ENCODE measurements at regions not wholly inside any gene's neighbourhood (a gene's known extent, or its start where the extent isn't known, plus 50 kb on each side); places are given as distances from the start of the nearest gene placed in this dataset.

DNA sequence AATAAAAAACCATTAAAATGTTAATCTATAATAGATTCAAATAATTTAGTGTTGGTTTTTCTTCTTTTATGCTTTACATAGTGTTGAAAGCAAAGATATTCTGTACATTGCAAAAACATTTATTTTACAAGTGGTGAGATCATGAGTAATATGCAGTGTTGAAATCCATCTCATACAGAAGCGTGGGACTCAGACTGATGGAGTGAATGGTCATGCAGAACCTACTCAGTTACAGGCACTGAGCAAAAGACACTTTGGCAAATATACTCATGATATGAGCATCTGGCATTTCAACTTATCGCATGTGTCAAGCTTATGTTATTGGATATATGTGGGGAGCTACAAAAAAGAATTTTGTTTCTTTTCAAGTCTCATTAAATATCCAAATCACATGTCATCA lies 620.2 kb upstream of the NETO1 start:
- no peak for DNase-seq (ENCODE audit: low spot score)
- no peak for TF ChIP-seq CTCF (IDR thresholded peaks at IDR 0.05)
- no peak for ATAC-seq (ENCODE audit: low FRiP score)

GRCh38 chr18:73485166-73485565 lies 617.4 kb upstream of the NETO1 start:
- TF ChIP-seq CTCF (IDR thresholded peaks at IDR 0.05): no peak
- no peak for ATAC-seq (ENCODE audit: low FRiP score)
- DNase-seq (ENCODE audit: low spot score): no peak

- no peak for DNase-seq (ENCODE audit: low spot score)
- no peak for TF ChIP-seq CTCF (IDR thresholded peaks at IDR 0.05)
- ATAC-seq (ENCODE audit: low FRiP score): no peak
These were observed 615.1 kb upstream of the NETO1 start for GRCh38 chr18:73482901-73483300.

DNA sequence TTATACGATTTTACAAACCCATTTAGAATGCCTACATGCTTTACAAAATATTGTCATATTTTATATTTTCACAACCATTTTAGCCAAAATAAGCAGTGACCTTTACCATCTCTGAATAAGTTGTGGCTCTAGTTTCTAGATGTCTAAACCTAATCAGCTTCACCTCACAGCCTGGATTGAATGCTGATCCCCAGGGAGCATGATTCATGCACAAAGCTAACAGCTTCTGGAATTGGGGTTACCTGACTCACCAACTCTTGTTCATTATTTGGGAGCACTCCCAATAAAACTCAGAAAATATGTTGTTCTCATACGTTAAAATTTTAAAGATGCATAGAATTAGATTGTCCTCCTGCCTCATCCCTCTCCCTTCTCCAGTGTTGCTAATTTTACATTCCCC lies 611.7 kb upstream of the NETO1 start:
- no peak for ATAC-seq (ENCODE audit: low FRiP score)
- no peak for DNase-seq (ENCODE audit: low spot score)
- no peak for TF ChIP-seq CTCF (IDR thresholded peaks at IDR 0.05)

- no peak for DNase-seq (ENCODE audit: low spot score)
- ATAC-seq (ENCODE audit: low FRiP score): no peak
- TF ChIP-seq CTCF (IDR thresholded peaks at IDR 0.05): no peak
These were observed 610.4 kb upstream of the NETO1 start for GRCh38 chr18:73478191-73478590.

GRCh38 chr18:73476031-73476430 lies 608.2 kb upstream of the NETO1 start:
- DNase-seq (ENCODE audit: low spot score) (no peak), ATAC-seq (ENCODE audit: low FRiP score) (no peak)
- TF ChIP-seq CTCF (IDR thresholded peaks at IDR 0.05): no peak

GRCh38 chr18:73462092-73462491 lies 594.3 kb upstream of the NETO1 start:
- no peak for DNase-seq (ENCODE audit: low spot score)
- no peak for ATAC-seq (ENCODE audit: low FRiP score)
- TF ChIP-seq CTCF (IDR thresholded peaks at IDR 0.05): no peak

Measured in omental fat pad (tissue), 3 donors.